Body of pancreas (tissue), 4 donors: ENCODE measurements at regions not wholly inside any gene's neighbourhood (a gene's known extent, or its start where the extent isn't known, plus 50 kb on each side); places are given as distances from the start of the nearest gene placed in this dataset.

ENCODE experiments used
- POLR2A ChIP-seq, 3 donors: fragments of 450-650 bp; IDR thresholded peaks; one replicate each; pipeline ENCODE4 v1.6.1; 2016; ENCODE audit warnings: antibody characterized with exemption in 3 of 3, mild to moderate bottlenecking in 2 of 3
- TF ChIP-seq, protein P1 (sequence below), 7 experiments: fragments of 450-650 bp in 4 of 7; fragments of 200-600 bp in 3 of 7; sonication (generic) in 3 of 7; IDR thresholded peaks; one replicate each; pipeline ENCODE4 v1.5.1; 2016 to 2019; ENCODE audit warnings: antibody characterized with exemption in 7 of 7

DNA sequence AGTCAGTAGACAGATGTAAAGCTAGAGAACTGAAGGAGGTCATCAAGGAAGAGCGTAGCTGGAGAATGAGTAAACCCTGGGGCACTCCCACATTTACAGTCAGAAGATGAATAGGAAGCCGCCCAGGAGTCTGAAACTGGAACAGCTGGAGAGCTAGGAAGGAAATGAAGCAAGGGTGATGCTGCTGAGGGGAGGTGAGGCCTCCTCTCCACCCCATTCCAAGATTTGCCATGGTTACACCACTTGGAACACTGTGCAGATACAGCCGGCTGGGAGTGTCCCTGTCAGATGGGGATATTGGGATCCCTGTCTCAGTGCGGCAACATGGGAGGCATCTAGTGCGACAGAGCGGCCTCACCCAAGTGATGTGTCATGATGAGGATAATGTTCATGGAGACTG, 51.8 kb upstream of the GPI start:
- TF ChIP-seq, protein P1, sequence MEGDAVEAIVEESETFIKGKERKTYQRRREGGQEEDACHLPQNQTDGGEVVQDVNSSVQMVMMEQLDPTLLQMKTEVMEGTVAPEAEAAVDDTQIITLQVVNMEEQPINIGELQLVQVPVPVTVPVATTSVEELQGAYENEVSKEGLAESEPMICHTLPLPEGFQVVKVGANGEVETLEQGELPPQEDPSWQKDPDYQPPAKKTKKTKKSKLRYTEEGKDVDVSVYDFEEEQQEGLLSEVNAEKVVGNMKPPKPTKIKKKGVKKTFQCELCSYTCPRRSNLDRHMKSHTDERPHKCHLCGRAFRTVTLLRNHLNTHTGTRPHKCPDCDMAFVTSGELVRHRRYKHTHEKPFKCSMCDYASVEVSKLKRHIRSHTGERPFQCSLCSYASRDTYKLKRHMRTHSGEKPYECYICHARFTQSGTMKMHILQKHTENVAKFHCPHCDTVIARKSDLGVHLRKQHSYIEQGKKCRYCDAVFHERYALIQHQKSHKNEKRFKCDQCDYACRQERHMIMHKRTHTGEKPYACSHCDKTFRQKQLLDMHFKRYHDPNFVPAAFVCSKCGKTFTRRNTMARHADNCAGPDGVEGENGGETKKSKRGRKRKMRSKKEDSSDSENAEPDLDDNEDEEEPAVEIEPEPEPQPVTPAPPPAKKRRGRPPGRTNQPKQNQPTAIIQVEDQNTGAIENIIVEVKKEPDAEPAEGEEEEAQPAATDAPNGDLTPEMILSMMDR (IDR thresholded peaks at IDR 0.05) = no peak
- TF ChIP-seq POLR2A (IDR thresholded peaks at IDR 0.05) = no peak
